C4-2B (cell line): ENCODE measurements at regions not wholly inside any gene's neighbourhood (a gene's known extent, or its start where the extent isn't known, plus 50 kb on each side); places are given as distances from the start of the nearest gene placed in this dataset.

Experiments
- ZFX ChIP-seq: fragments of 450-650 bp; IDR thresholded peaks from 2 replicates; pipeline ENCODE4 v1.6.1; 2017
- TF ChIP-seq, protein P1 (sequence below): fragments of 450-650 bp; conservative IDR thresholded peaks from 2 replicates; pipeline ENCODE4 v1.5.1; 2017; ENCODE audit warnings: mild to moderate bottlenecking

DNA sequence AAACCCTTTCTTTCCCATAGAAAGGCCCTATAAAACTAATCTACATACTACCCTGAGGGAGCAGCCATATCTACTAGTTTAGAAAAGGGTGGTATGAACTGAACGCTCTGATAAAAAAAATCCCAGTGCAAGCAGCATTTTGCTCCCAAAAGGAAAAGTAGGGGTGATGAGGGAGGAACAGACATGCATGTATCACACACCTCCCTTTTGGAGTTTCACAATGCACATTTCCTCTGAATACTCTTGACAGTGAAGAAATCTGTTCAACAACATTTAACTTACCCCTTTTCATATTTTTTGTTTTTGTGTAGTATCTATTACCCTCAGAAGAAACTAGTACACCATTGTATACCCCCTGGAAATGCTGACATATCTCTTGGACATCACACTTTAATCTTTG lies 411.4 kb downstream of the MAT2B start:
- TF ChIP-seq, protein P1, sequence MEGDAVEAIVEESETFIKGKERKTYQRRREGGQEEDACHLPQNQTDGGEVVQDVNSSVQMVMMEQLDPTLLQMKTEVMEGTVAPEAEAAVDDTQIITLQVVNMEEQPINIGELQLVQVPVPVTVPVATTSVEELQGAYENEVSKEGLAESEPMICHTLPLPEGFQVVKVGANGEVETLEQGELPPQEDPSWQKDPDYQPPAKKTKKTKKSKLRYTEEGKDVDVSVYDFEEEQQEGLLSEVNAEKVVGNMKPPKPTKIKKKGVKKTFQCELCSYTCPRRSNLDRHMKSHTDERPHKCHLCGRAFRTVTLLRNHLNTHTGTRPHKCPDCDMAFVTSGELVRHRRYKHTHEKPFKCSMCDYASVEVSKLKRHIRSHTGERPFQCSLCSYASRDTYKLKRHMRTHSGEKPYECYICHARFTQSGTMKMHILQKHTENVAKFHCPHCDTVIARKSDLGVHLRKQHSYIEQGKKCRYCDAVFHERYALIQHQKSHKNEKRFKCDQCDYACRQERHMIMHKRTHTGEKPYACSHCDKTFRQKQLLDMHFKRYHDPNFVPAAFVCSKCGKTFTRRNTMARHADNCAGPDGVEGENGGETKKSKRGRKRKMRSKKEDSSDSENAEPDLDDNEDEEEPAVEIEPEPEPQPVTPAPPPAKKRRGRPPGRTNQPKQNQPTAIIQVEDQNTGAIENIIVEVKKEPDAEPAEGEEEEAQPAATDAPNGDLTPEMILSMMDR, result no peak
- no peak for TF ChIP-seq ZFX
